CD4-positive, alpha-beta T cell treated with Interleukin-15 for 4 hours (primary cell): ENCODE measurements at regions not wholly inside any gene's neighbourhood (a gene's known extent, or its start where the extent isn't known, plus 50 kb on each side); places are given as distances from the start of the nearest gene placed in this dataset.

ENCODE experiments used
- DNase-seq: peaks from one replicate; pipeline ENCODE4 v3.0.0-alpha.2; 2020; ENCODE audit warnings: low spot score

GRCh38 chr4:138562544-138562991, 320.4 kb upstream of the SLC7A11 start:
- no peak for DNase-seq

GRCh38 chr4:138561906-138562305, 319.8 kb upstream of the SLC7A11 start:
- no peak for DNase-seq

- no peak for DNase-seq
Observed at GRCh38 chr4:138561276-138561880, 319.2 kb upstream of the SLC7A11 start.

- DNase-seq, result no peak
Observed at GRCh38 chr4:138560448-138560847, 318.3 kb upstream of the SLC7A11 start.

- DNase-seq, result no peak
Observed at GRCh38 chr4:138558886-138559285, 316.7 kb upstream of the SLC7A11 start.

- no peak for DNase-seq
Observed at GRCh38 chr4:138555584-138555983, 313.4 kb upstream of the SLC7A11 start.

- DNase-seq, result no peak
Observed at GRCh38 chr4:138555108-138555507, 313.0 kb upstream of the SLC7A11 start.

- DNase-seq, result no peak
Observed at GRCh38 chr4:138553001-138553845, 311.1 kb upstream of the SLC7A11 start.

- no peak for DNase-seq
Observed at GRCh38 chr4:138542191-138542776, 300.1 kb upstream of the SLC7A11 start.

GRCh38 chr4:138540056-138540800, 298.1 kb upstream of the SLC7A11 start:
- DNase-seq, result no peak

- no peak for DNase-seq
Observed at GRCh38 chr4:138538743-138539142, 296.6 kb upstream of the SLC7A11 start.

GRCh38 chr4:138537731-138538490, 295.8 kb upstream of the SLC7A11 start:
- DNase-seq, result no peak

GRCh38 chr4:138535316-138535715, 293.2 kb upstream of the SLC7A11 start:
- no peak for DNase-seq

GRCh38 chr4:138522366-138522765, 280.2 kb upstream of the SLC7A11 start:
- DNase-seq, result no peak

- DNase-seq, result no peak
Observed at GRCh38 chr4:138521809-138522208, 279.7 kb upstream of the SLC7A11 start.

- no peak for DNase-seq
Observed at GRCh38 chr4:138519436-138519835, 277.3 kb upstream of the SLC7A11 start.

- no peak for DNase-seq
Observed at GRCh38 chr4:138513535-138513934, 271.4 kb upstream of the SLC7A11 start.

GRCh38 chr4:138512756-138513155, 270.6 kb upstream of the SLC7A11 start:
- no peak for DNase-seq

- DNase-seq, result no peak
Observed at GRCh38 chr4:138510053-138510452, 267.9 kb upstream of the SLC7A11 start.

GRCh38 chr4:138509346-138509745, 267.2 kb upstream of the SLC7A11 start:
- no peak for DNase-seq

GRCh38 chr4:138507522-138507921, 265.4 kb upstream of the SLC7A11 start:
- no peak for DNase-seq

- no peak for DNase-seq
Observed at GRCh38 chr4:138501614-138502013, 259.5 kb upstream of the SLC7A11 start.
